Nephron (organoid): ENCODE measurements at regions not wholly inside any gene's neighbourhood (a gene's known extent, or its start where the extent isn't known, plus 50 kb on each side); places are given as distances from the start of the nearest gene placed in this dataset.

Experiments
- H3K27ac Mint-ChIP-seq, 3 experiments: 2 replicates each; pipeline ENCODE4 v1.8.0; 2020; ENCODE audit warnings: mixed read lengths in 3 of 3, mild to moderate bottlenecking in 2 of 3, moderate library complexity in 1 of 3
- H3K27me3 Mint-ChIP-seq: 2 replicates; pipeline ENCODE4 v1.8.0; 2021; ENCODE audit warnings: low read depth, mild to moderate bottlenecking, moderate library complexity, mixed read lengths
- H3K36me3 Mint-ChIP-seq: 2 replicates; pipeline ENCODE4 v1.8.0; 2020; ENCODE audit warnings: low read depth, mixed read lengths
- H3K4me1 Mint-ChIP-seq: 2 replicates; pipeline ENCODE4 v1.8.0; 2020; ENCODE audit warnings: mixed read lengths
- H3K4me3 Mint-ChIP-seq, 3 experiments: 2 replicates each; pipeline ENCODE4 v1.8.0; 2020; ENCODE audit warnings: mild to moderate bottlenecking in 3 of 3, mixed read lengths in 3 of 3, moderate library complexity in 2 of 3
- H3K9me3 Mint-ChIP-seq: 2 replicates; pipeline ENCODE4 v1.8.0; 2020; ENCODE audit warnings: mixed read lengths
- TF ChIP-seq, protein P1 (sequence below), 3 experiments: fragments of 200-600 bp; sonication (generic); IDR thresholded peaks; one replicate each; pipeline ENCODE4 v1.5.0; 2021; ENCODE audit warnings: antibody characterized with exemption in 3 of 3; ENCODE audit not compliant: unreplicated experiment in 3 of 3

DNA sequence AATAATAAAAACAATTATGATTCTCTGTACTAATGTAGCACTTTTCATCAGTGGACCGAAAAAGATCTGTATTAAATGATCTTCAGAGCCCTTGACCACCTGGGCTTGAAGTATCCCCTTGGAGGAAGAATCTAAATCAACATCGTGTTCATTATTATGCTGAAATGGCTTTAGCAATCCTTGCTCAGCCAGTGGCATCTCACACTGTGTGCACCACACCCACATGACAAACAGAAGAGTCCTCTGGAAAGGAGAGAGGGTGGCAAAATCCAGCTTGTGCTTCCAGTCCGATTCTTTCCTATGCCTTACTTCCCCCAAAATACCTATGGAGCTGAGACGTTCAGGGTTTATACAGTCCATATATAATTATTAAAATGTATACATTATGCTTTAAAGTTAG, 318.5 kb upstream of the RUNX1 start:
- Mint-ChIP-seq H3K4me1 (peaks cover 23% of the 10 kb centered on the region), H3K27me3 (peaks cover 6% of the 10 kb centered on the region), H3K9me3 (no peaks in the 10 kb centered on the region), H3K4me3 (no peak overlapping the region), H3K36me3 (no peaks in the 10 kb centered on the region), H3K27ac (peak overlapping the region in 2 of 3 experiments; percentile 14 to 79)
- TF ChIP-seq, protein P1, sequence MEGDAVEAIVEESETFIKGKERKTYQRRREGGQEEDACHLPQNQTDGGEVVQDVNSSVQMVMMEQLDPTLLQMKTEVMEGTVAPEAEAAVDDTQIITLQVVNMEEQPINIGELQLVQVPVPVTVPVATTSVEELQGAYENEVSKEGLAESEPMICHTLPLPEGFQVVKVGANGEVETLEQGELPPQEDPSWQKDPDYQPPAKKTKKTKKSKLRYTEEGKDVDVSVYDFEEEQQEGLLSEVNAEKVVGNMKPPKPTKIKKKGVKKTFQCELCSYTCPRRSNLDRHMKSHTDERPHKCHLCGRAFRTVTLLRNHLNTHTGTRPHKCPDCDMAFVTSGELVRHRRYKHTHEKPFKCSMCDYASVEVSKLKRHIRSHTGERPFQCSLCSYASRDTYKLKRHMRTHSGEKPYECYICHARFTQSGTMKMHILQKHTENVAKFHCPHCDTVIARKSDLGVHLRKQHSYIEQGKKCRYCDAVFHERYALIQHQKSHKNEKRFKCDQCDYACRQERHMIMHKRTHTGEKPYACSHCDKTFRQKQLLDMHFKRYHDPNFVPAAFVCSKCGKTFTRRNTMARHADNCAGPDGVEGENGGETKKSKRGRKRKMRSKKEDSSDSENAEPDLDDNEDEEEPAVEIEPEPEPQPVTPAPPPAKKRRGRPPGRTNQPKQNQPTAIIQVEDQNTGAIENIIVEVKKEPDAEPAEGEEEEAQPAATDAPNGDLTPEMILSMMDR (IDR thresholded peaks at IDR 0.05; ENCODE audit: unreplicated experiment in 3 of 3) = no peak

DNA sequence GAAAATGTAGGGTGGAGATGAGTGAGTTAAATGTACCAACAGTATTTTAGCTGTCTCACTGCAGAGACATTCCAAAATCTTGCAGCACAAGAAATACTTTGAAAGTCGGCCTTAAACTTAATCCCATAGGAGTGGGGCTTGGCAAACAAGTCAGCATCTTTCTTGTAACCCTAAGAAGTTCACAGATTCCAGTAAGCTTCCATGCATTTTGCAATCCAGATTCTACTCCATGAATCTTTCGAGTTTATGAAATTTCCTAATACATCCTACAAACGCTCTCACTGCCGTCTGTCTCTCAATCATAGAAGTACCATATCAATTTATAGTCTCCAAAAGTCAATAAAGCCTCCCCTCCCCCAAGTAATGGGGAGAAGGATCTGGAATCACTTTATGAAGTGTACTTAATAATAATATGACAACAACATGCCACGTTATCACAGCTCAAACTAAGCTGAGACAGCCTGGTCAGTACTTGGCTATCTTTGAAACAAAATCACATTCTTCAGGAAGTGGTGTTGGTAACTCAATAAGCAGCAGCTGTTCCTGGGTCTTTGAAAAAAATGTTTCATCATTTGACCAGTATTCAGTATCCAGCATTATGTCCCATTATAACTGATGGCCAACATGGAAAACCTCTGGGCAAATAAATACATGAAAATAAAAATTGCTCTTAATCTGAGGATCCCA, 317.4 kb upstream of the RUNX1 start:
- H3K9me3 Mint-ChIP-seq = no peaks in the 10 kb centered on the region
- no peaks in the 10 kb centered on the region for H3K36me3 Mint-ChIP-seq
- H3K4me3 Mint-ChIP-seq = peak overlapping the region in 1 of 3 experiments; percentile 69
- peak overlapping the region; percentile 57 to 79 (median 59) for H3K27ac Mint-ChIP-seq
- TF ChIP-seq, protein P1 (IDR thresholded peaks at IDR 0.05; ENCODE audit: unreplicated experiment in 3 of 3) = no peak
- H3K4me1 Mint-ChIP-seq = peaks cover 26% of the 10 kb centered on the region
- peaks cover 6% of the 10 kb centered on the region for H3K27me3 Mint-ChIP-seq

DNA sequence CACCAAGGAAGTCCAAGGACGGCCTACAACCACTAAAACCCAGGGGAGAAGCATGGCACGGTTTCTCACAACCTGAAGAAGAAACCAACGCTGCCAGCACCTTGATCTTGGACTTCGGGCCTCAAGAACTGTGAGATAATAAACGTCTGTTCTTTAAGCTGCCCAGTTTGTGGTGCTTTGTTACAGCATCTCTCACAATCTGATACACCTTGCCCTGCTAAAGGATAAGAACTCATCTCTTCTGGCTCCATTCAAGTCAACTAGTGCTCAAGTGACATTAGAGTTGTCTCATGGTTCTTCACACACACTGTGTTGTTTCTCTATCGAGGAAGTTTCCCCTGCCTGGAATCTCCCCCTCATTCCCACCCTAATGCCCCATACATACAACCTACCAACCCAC, 314.4 kb upstream of the RUNX1 start:
- Mint-ChIP-seq H3K27me3 (peaks cover 6% of the 10 kb centered on the region), H3K36me3 (no peaks in the 10 kb centered on the region), H3K27ac (no peak overlapping the region), H3K4me1 (peaks cover 37% of the 10 kb centered on the region), H3K4me3 (no peak overlapping the region), H3K9me3 (no peaks in the 10 kb centered on the region)
- TF ChIP-seq, protein P1 (IDR thresholded peaks at IDR 0.05; ENCODE audit: unreplicated experiment in 3 of 3) = no peak

DNA sequence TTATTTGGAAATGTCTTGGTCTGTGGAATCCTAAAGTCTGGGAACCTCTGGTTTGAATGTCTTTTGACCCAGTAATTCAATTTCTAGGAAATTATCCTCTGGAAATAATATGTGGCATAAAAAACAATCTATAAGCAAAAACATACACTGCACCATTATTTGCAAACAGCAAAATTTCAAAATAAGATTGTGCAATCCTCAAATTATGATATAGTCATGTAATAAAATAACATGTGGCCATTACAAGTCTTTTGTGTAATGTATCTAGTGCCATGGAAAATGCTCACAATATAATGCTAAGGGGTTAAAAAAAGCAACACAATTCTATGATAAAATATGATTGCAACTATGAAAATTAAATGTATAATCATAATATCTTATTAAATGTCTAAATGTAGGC, 312.9 kb upstream of the RUNX1 start:
- Mint-ChIP-seq H3K27ac (no peak overlapping the region), H3K4me1 (peaks cover 35% of the 10 kb centered on the region), H3K4me3 (no peak overlapping the region), H3K9me3 (no peaks in the 10 kb centered on the region), H3K27me3 (peaks cover 6% of the 10 kb centered on the region), H3K36me3 (no peaks in the 10 kb centered on the region)
- TF ChIP-seq, protein P1 (IDR thresholded peaks at IDR 0.05; ENCODE audit: unreplicated experiment in 3 of 3) = no peak

DNA sequence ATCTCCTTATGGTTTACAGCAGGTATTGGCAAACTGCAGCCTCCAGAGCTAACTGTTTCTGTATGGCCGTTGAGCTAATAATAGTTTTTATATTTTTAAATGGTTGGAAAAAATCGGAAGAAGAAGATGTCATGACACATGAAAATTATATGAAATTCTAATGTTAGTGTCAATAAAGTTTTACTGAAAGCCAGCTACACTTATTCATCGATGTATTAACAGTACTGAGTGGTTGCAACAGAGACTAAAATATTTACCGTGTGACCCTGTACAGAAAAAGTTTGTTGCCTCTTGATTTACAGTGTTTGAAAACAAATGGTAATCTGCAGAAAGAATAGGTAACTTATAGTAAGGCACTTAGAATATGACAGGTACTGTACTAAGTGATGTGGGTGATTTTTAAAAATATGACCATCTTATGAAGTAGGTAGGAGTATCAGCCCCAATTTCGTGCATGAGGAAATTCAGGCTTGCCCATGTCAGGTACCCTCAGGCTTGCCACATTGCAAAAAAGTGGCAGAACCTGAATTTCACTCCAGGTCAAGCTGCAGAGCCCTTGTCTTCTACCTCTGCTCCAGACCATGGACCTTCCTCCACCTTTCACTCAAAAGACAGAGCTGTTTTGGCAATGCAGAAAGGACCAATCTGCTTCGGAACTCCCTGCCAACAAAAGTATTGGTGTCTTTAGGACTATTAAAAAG, 311.9 kb upstream of the RUNX1 start:
- TF ChIP-seq, protein P1 (IDR thresholded peaks at IDR 0.05; ENCODE audit: unreplicated experiment in 3 of 3) = no peak
- H3K27me3 Mint-ChIP-seq = peaks cover 6% of the 10 kb centered on the region
- no peak overlapping the region for H3K4me3 Mint-ChIP-seq
- no peaks in the 10 kb centered on the region for H3K36me3 Mint-ChIP-seq
- H3K4me1 Mint-ChIP-seq = peaks cover 26% of the 10 kb centered on the region
- peak overlapping the region in 1 of 3 experiments; percentile 70 for H3K27ac Mint-ChIP-seq
- H3K9me3 Mint-ChIP-seq = no peaks in the 10 kb centered on the region
